HG03378 (cell line): ENCODE measurements at regions not wholly inside any gene's neighbourhood (a gene's known extent, or its start where the extent isn't known, plus 50 kb on each side); places are given as distances from the start of the nearest gene placed in this dataset.

ENCODE experiments used
- ATAC-seq: cut with Tn5 transposase; IDR thresholded peaks from one replicate; pipeline ENCODE4 v1.9.1; 2021; ENCODE audit warnings: mild to moderate bottlenecking, moderate library complexity; ENCODE audit not compliant: unreplicated experiment

DNA sequence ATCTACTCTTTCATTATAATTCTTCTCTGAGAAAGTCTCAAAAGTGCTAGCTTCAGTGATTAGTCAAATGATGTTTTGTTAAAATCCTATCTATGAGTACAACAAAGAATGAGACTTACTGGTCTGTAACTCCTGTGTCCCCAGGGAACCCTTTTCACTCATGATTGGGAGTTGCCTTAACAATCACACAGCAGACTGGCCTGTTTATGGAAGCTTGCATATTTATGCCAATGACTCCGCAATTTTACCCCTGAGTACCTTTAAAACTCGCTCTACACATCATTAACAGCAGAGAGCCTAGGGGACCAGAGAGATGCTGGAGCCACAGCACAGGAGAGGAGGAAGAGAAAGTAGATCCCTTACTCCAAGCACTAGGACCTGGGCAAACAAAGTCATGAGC, 628.1 kb downstream of the IGSF11 start:
- no peak for ATAC-seq

DNA sequence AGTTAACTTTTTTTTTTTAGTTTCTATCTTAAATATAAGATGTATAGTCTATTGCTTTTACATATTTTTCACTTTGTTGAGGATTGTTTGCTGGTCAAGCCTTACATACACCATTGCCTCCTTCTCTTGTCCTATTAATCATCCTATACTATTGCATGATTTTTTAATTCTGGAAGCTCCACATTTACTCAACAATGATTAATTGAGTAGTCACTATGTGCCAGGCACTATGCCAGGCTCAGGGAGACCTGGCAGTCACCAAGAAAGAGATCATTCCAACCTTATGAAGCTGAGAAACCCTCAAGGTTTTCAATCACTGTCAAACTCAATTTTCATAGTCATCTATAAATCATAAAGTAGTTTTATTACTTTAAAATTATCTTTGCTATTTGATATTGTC, 626.2 kb downstream of the IGSF11 start:
- ATAC-seq: no peak

DNA sequence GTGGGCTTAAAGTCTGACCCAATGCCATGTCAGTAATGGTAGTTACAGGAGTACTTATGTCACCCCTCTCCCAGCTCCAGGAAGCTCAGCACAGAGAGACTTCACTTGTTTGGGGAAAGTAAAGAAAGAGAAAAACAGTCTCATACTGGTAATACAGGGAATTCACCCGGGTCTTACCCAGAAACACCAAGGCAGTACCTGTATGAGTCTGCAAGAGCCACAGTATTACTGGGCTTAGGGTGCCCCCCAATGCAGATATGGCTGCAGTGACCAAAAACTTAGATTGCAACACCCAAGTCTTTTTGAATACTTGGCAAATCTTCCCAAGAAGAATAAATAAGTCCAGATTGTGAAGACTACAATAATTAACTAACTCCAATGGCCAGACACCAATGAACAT, 622.1 kb downstream of the IGSF11 start:
- ATAC-seq: peak; percentile 84

GRCh38 chr3:118425272-118425837, 609.3 kb downstream of the IGSF11 start:
- ATAC-seq: no peak

GRCh38 chr3:118433825-118434224, 600.8 kb downstream of the IGSF11 start:
- no peak for ATAC-seq

GRCh38 chr3:118435851-118436350, 598.7 kb downstream of the IGSF11 start:
- no peak for ATAC-seq

- no peak for ATAC-seq
These were observed 597.9 kb downstream of the IGSF11 start for GRCh38 chr3:118436697-118437262.

GRCh38 chr3:118445036-118445435, 589.6 kb downstream of the IGSF11 start:
- ATAC-seq: no peak

- no peak for ATAC-seq
These were observed 587.3 kb downstream of the IGSF11 start for GRCh38 chr3:118447339-118447738.

- no peak for ATAC-seq
These were observed 567.8 kb downstream of the IGSF11 start for GRCh38 chr3:118466795-118467330.

DNA sequence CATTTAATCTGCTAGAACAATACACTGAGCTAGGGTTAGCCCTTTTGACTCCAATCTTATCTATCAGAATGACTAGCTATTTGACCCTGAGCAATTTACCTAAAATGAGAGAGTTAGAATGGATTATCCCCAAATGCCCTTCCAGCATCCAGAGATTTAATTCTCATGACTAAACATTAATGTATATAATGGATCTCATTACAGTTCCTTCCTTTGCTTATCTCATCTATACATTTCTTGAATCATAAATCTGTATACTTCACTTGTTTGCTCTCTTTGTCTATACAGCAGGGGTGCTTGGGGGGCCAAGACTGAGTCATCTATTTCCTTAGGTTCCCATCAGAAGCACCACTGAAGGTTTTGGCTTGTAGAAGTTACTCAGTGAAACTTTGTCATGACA, 565.8 kb downstream of the IGSF11 start:
- no peak for ATAC-seq

- no peak for ATAC-seq
These were observed 562.1 kb downstream of the IGSF11 start for GRCh38 chr3:118472586-118472985.

DNA sequence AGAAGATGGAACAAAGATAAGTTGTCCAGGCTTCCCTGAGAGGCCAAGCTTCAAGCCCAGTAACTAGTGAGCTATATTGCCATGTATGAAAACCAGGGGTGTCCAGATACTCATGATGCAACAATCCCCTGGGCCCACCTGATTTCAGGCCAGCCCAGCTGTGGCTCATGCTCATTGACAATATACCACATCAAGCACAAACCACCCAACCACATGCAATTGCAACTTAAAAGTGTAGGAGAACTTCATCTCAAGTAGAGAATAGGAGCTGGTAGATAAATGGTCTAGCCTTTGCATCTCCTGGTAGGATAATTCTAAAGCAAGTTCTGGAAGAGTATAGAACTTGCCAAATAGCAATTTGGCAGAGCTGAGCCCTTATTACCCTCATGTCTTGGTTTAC, 561.3 kb downstream of the IGSF11 start:
- ATAC-seq: no peak

DNA sequence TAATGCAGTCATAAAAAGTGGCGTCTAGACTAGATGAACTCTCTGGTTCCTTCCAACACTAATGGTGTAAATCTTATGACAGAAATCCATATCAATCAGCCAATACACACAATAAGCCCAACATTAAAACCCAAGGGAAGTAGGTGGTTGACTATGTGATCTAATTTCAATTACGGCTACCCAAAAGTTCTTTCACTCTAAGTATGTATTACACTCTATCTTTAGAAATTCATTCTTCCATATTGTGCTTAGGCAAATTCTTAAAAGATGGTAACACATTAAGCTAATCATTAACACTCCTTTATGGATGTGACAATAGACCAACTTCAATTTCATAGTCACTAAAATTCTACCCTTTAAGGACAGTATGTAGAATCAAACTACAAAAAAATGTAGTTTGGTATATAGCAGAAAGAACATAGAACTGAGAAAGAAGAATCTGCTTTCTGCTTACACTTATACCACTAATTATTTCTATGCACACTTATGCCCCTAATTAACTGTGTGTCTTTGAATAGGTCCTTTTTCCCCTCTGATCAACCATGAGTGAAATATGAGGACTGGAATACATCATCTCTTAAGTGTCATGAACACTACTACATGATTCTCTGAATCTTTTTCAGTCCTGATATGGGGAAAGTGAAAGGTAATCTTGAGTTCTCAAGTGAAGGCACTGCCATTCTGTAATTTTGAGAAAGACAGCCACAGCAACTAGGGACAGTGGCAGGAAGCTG, 557.6 kb downstream of the IGSF11 start:
- ATAC-seq: no peak

GRCh38 chr3:118477768-118478167, 556.9 kb downstream of the IGSF11 start:
- ATAC-seq: no peak

DNA sequence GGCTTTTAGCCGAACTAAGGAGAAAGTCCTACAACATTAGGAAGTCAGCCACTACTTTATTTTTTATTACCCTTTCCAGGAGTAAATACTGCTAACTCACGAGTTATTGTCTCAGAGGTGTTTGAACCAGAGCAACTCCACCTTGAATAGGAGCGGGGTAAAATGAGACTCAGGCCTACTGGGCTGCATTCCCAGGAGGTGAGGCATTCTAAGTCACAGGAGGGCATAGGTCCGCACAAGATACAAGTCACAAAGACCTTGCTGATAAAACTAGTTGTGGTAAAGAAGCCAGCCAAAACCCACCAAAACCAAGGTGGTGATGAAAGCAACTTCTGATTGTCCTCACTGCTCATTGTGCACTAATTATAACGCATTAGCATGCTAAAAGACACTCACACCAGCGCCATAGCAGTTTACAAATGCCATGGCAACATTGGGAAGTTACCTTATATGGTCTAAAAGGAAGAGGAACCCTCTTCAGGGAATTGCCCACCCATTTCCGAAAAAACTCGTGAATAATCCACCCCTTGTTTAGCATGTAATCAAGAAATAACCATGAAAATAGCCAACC, 555.9 kb downstream of the IGSF11 start:
- ATAC-seq: no peak

DNA sequence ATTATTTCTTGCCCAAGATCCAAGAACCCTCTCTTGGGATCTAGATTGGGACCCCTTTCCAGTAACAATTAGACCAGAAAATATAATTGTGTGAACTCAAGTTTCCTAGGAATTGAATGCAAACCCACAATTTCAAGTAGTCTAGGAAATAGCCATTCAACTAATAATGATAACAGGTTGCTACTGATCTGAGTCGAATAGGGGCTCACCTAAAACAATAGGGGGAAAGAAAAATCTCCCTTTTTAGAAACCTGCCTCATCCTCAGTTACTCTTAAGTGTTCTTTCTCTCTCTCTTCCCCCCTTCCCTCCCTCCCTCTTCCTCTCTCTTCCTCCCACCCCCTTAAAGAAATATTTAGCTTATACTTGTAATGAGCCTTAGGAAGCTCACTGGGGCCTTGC, 555.3 kb downstream of the IGSF11 start:
- ATAC-seq: no peak

GRCh38 chr3:118480101-118480860, 554.4 kb downstream of the IGSF11 start:
- ATAC-seq: peak; percentile 47

- no peak for ATAC-seq
These were observed 549.0 kb downstream of the IGSF11 start for GRCh38 chr3:118485693-118486092.

GRCh38 chr3:118487734-118488133, 546.9 kb downstream of the IGSF11 start:
- ATAC-seq: no peak

DNA sequence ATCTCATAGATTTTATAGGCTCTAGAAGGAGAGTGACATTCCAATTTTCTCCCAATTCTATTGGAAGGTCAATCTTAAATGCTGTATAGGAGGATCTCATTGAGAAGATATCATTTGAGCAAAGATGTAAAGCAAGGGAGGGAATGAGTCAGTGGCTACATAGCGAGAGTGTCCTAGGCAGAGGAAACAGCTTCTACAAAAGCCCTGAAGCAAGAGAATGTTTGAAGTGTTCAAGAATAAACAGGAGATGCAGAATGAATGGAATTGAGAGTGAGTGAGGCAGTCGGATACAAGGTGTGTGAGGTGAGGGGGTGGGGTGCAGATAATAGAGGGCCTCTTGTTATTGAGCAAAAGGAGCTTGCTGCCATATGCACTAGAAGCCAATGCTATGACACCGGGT, 545.9 kb downstream of the IGSF11 start:
- no peak for ATAC-seq
